ENCODE measurements at regions not wholly inside any gene's neighbourhood (a gene's known extent, or its start where the extent isn't known, plus 50 kb on each side); places are given as distances from the start of the nearest gene placed in this dataset.

DNA sequence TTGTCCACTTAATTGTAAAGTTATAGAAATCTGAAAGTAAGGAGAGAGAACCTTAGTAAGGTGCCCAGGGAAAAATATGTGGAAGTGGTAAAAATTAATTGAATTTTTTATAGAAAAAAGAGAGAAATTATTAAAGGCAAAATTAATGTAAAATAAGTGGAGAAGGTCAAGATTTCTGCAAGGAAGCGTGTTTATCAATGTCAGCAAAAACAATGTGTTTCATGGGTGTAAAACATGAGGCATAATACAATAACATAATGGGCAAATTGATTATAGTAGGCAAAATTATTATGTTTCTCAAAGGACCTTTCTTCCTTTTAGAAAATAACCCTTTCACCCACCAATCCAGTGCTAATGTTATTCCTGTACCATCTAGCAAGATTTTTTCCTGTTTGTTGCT is 1520.1 kb downstream of the REEP3 start (continued):
- TF ChIP-seq WT1 (tag by site-specific recombination; IDR thresholded peaks at IDR 0.05), result no peak
- TF ChIP-seq, protein P1, sequence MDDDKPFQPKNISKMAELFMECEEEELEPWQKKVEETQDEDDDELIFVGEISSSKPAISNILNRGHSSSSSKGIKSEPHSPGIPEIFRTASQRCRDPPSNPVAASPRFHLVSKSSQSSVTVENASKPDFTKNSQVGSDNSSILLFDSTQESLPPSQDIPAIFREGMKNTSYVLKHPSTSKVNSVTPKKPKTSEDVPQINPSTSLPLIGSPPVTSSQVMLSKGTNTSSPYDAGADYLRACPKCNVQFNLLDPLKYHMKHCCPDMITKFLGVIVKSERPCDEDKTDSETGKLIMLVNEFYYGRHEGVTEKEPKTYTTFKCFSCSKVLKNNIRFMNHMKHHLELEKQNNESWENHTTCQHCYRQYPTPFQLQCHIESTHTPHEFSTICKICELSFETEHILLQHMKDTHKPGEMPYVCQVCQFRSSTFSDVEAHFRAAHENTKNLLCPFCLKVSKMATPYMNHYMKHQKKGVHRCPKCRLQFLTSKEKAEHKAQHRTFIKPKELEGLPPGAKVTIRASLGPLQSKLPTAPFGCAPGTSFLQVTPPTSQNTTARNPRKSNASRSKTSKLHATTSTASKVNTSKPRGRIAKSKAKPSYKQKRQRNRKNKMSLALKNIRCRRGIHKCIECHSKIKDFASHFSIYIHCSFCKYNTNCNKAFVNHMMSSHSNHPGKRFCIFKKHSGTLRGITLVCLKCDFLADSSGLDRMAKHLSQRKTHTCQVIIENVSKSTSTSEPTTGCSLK (tag by site-specific recombination; IDR thresholded peaks at IDR 0.05), result no peak
- TF ChIP-seq, protein P2, sequence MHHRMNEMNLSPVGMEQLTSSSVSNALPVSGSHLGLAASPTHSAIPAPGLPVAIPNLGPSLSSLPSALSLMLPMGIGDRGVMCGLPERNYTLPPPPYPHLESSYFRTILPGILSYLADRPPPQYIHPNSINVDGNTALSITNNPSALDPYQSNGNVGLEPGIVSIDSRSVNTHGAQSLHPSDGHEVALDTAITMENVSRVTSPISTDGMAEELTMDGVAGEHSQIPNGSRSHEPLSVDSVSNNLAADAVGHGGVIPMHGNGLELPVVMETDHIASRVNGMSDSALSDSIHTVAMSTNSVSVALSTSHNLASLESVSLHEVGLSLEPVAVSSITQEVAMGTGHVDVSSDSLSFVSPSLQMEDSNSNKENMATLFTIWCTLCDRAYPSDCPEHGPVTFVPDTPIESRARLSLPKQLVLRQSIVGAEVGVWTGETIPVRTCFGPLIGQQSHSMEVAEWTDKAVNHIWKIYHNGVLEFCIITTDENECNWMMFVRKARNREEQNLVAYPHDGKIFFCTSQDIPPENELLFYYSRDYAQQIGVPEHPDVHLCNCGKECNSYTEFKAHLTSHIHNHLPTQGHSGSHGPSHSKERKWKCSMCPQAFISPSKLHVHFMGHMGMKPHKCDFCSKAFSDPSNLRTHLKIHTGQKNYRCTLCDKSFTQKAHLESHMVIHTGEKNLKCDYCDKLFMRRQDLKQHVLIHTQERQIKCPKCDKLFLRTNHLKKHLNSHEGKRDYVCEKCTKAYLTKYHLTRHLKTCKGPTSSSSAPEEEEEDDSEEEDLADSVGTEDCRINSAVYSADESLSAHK (tag by site-specific recombination; IDR thresholded peaks at IDR 0.05), result no peak

DNA sequence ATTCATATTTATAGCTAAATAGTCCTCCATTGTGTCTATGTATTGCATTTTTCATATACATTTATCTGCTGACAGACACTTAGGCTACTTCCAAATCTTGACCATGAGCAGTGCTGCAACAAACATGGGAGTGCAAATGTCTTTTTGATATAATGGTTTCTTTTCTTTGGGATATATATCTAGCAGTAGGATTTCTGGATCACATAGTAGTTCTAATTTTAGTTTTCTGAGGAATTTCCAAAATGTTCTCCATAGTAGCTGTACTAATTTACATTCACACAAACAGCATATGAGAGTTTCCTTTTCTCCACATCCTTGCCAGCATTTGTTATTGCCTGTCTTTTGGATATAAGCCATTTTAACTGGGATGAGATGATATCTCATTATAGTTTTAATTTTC is 1521.3 kb downstream of the REEP3 start:
- no peak overlapping the region for H3K27ac ChIP-seq (ENCODE audit: extremely low read depth, low read depth, low read length)
- H3K4me1 ChIP-seq (ENCODE audit: control insufficient read depth, insufficient read depth, low read length), result no peaks in the 10 kb centered on the region
- no peaks in the 10 kb centered on the region for H3K9me3 ChIP-seq (ENCODE audit: control insufficient read depth, insufficient read depth, low read depth, low read length)
- TF ChIP-seq ZNF140 (tag by site-specific recombination; IDR thresholded peaks at IDR 0.05) (no peak), ZNF423 (tag by site-specific recombination; IDR thresholded peaks at IDR 0.05) (no peak), ZNF791 (tag by site-specific recombination; IDR thresholded peaks at IDR 0.05) (no peak), ZNF239 (tag by site-specific recombination; IDR thresholded peaks at IDR 0.05) (no peak), ZNF132 (tag by site-specific recombination; IDR thresholded peaks at IDR 0.05; ENCODE audit: borderline replicate concordance) (no peak), OSR2 (tag by site-specific recombination; IDR thresholded peaks at IDR 0.05) (no peak), ZNF558 (tag by site-specific recombination; IDR thresholded peaks at IDR 0.05) (no peak), GLI2 (tag by site-specific recombination; IDR thresholded peaks at IDR 0.05; ENCODE audit: borderline replicate concordance, low read depth) (no peak)
- TF ChIP-seq, protein P2 (tag by site-specific recombination; IDR thresholded peaks at IDR 0.05), result no peak
- TF ChIP-seq, protein P3, sequence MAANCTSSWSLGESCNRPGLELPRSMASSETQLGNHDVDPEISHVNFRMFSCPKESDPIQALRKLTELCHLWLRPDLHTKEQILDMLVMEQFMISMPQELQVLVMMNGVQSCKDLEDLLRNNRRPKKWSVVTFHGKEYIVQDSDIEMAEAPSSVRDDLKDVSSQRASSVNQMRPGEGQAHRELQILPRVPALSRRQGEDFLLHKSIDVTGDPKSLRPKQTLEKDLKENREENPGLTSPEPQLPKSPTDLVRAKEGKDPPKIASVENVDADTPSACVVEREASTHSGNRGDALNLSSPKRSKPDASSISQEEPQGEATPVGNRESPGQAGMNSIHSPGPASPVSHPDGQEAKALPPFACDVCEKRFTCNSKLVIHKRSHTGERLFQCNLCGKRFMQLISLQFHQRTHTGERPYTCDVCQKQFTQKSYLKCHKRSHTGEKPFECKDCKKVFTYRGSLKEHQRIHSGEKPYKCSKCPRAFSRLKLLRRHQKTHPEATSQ (tag by site-specific recombination; IDR thresholded peaks at IDR 0.05), result no peak
- TF ChIP-seq, protein P4, sequence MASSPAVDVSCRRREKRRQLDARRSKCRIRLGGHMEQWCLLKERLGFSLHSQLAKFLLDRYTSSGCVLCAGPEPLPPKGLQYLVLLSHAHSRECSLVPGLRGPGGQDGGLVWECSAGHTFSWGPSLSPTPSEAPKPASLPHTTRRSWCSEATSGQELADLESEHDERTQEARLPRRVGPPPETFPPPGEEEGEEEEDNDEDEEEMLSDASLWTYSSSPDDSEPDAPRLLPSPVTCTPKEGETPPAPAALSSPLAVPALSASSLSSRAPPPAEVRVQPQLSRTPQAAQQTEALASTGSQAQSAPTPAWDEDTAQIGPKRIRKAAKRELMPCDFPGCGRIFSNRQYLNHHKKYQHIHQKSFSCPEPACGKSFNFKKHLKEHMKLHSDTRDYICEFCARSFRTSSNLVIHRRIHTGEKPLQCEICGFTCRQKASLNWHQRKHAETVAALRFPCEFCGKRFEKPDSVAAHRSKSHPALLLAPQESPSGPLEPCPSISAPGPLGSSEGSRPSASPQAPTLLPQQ (tag by site-specific recombination; IDR thresholded peaks at IDR 0.05), result no peak
- H3K4me3 ChIP-seq (ENCODE audit: low read depth, low read length), result no peak overlapping the region
- CTCF ChIA-PET, result interaction anchor here (0.6 kb wide), 1 partner anchor 1176 kb away, joined by 3 read pairs; no protein-coding TSS in a partner anchor
- no peaks in the 10 kb centered on the region for H3K36me3 ChIP-seq (ENCODE audit: control insufficient read depth in 2 of 2, insufficient read depth in 1 of 2, low read length in 2 of 2)
- POLR2A ChIA-PET, result no interaction called here

DNA sequence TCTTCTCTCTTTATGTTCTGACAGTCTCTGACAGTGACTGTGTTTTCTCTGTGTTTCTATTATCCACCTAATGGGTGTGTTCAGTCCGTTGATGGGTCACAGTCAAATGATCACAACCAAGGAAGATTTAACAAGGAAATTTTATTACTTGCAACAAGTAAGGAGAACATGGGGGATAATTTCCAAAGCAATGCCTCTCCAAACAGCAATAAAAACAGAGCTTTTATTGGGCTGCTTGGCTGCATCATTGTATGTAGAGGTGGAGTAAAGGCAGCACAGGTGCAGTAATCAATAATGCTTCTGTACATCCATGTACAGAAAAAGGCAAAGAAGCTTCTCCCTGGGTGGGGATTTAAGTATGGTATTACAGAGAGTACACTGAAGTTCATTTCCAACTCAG is 1525.6 kb downstream of the REEP3 start:
- Histone ChIP-seq H3K9me3 (ENCODE audit: control insufficient read depth, insufficient read depth, low read depth, low read length) (no peaks in the 10 kb centered on the region), H3K27ac (ENCODE audit: extremely low read depth, low read depth, low read length) (no peak overlapping the region), H3K4me1 (ENCODE audit: control insufficient read depth, insufficient read depth, low read length) (no peaks in the 10 kb centered on the region), H3K4me3 (ENCODE audit: low read depth, low read length) (no peak overlapping the region), H3K36me3 (ENCODE audit: control insufficient read depth in 2 of 2, insufficient read depth in 1 of 2, low read length in 2 of 2) (no peaks in the 10 kb centered on the region)
- CTCF ChIA-PET, result no interaction called here
- POLR2A ChIA-PET, result no interaction called here
- TF ChIP-seq ZNF785 (tag by site-specific recombination; IDR thresholded peaks at IDR 0.05), result no peak
- no peak for TF ChIP-seq HOXA7 (CRISPR knock-in tag; IDR thresholded peaks at IDR 0.05; ENCODE audit: borderline replicate concordance)
- TF ChIP-seq, protein P5, sequence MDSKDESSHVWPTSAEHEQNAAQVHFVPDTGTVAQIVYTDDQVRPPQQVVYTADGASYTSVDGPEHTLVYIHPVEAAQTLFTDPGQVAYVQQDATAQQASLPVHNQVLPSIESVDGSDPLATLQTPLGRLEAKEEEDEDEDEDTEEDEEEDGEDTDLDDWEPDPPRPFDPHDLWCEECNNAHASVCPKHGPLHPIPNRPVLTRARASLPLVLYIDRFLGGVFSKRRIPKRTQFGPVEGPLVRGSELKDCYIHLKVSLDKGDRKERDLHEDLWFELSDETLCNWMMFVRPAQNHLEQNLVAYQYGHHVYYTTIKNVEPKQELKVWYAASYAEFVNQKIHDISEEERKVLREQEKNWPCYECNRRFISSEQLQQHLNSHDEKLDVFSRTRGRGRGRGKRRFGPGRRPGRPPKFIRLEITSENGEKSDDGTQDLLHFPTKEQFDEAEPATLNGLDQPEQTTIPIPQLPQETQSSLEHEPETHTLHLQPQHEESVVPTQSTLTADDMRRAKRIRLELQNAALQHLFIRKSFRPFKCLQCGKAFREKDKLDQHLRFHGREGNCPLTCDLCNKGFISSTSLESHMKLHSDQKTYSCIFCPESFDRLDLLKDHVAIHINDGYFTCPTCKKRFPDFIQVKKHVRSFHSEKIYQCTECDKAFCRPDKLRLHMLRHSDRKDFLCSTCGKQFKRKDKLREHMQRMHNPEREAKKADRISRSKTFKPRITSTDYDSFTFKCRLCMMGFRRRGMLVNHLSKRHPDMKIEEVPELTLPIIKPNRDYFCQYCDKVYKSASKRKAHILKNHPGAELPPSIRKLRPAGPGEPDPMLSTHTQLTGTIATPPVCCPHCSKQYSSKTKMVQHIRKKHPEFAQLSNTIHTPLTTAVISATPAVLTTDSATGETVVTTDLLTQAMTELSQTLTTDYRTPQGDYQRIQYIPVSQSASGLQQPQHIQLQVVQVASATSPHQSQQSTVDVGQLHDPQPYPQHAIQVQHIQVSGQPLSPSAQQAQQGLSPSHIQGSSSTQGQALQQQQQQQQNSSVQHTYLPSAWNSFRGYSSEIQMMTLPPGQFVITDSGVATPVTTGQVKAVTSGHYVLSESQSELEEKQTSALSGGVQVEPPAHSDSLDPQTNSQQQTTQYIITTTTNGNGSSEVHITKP (tag by site-specific recombination; IDR thresholded peaks at IDR 0.05), result no peak
- TF ChIP-seq, protein P6, sequence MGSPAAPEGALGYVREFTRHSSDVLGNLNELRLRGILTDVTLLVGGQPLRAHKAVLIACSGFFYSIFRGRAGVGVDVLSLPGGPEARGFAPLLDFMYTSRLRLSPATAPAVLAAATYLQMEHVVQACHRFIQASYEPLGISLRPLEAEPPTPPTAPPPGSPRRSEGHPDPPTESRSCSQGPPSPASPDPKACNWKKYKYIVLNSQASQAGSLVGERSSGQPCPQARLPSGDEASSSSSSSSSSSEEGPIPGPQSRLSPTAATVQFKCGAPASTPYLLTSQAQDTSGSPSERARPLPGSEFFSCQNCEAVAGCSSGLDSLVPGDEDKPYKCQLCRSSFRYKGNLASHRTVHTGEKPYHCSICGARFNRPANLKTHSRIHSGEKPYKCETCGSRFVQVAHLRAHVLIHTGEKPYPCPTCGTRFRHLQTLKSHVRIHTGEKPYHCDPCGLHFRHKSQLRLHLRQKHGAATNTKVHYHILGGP (tag by site-specific recombination; IDR thresholded peaks at IDR 0.05), result no peak
- no peak for TF ChIP-seq ZNF132 (tag by site-specific recombination; IDR thresholded peaks at IDR 0.05; ENCODE audit: borderline replicate concordance)
- TF ChIP-seq ZSCAN23 (tag by site-specific recombination; IDR thresholded peaks at IDR 0.05), result no peak
